HEK293T (cell line): ENCODE measurements at regions not wholly inside any gene's neighbourhood (a gene's known extent, or its start where the extent isn't known, plus 50 kb on each side); places are given as distances from the start of the nearest gene placed in this dataset.

Experiments used
- ARNT ChIP-seq: fragments of 450-650 bp; IDR thresholded peaks from 2 replicates; pipeline ENCODE4 v1.6.1; 2017; ENCODE audit warnings: mild to moderate bottlenecking
- BHLHE40 ChIP-seq: fragments of 450-650 bp; IDR thresholded peaks from 2 replicates; pipeline ENCODE4 v1.6.1; 2016; ENCODE audit warnings: mild to moderate bottlenecking, moderate library complexity, borderline replicate concordance
- ELF4 ChIP-seq: fragments of 450-650 bp; IDR thresholded peaks from 2 replicates; pipeline ENCODE4 v1.6.1; 2017; ENCODE audit warnings: antibody characterized with exemption
- FOXA1 ChIP-seq: fragments of 450-650 bp; IDR thresholded peaks from 2 replicates; pipeline ENCODE4 v1.6.1; 2016; ENCODE audit warnings: mild to moderate bottlenecking
- FOXM1 ChIP-seq: fragments of 450-650 bp; IDR thresholded peaks from 2 replicates; pipeline ENCODE4 v1.6.1; 2017; ENCODE audit warnings: mild to moderate bottlenecking, borderline replicate concordance
- HDGF ChIP-seq: fragments of 450-650 bp; IDR thresholded peaks from 2 replicates; pipeline ENCODE4 v1.6.1; 2017; ENCODE audit warnings: antibody characterized with exemption, borderline replicate concordance
- L3MBTL2 ChIP-seq: fragments of 450-650 bp; conservative IDR thresholded peaks from 2 replicates; pipeline ENCODE4 v1.6.1; 2016; ENCODE audit warnings: mild to moderate bottlenecking
- LEF1 ChIP-seq: fragments of 450-650 bp; IDR thresholded peaks from 2 replicates; pipeline ENCODE4 v1.6.1; 2017; ENCODE audit warnings: mild to moderate bottlenecking, borderline replicate concordance
- NFRKB ChIP-seq: fragments of 450-650 bp; IDR thresholded peaks from 2 replicates; pipeline ENCODE4 v1.6.1; 2016; ENCODE audit warnings: mild to moderate bottlenecking, moderate library complexity
- SP1 ChIP-seq: fragments of 450-650 bp; IDR thresholded peaks from 2 replicates; pipeline ENCODE4 v1.6.1; 2017
- SUZ12 ChIP-seq: fragments of 450-650 bp; IDR thresholded peaks from 2 replicates; pipeline ENCODE4 v1.6.1; 2016; ENCODE audit warnings: mild to moderate bottlenecking
- TARDBP ChIP-seq: fragments of 450-650 bp; IDR thresholded peaks from 2 replicates; pipeline ENCODE4 v1.6.1; 2016
- TF ChIP-seq, protein P1 (sequence below): fragments of 450-650 bp; IDR thresholded peaks from 2 replicates; pipeline ENCODE4 v1.6.1; 2016

DNA sequence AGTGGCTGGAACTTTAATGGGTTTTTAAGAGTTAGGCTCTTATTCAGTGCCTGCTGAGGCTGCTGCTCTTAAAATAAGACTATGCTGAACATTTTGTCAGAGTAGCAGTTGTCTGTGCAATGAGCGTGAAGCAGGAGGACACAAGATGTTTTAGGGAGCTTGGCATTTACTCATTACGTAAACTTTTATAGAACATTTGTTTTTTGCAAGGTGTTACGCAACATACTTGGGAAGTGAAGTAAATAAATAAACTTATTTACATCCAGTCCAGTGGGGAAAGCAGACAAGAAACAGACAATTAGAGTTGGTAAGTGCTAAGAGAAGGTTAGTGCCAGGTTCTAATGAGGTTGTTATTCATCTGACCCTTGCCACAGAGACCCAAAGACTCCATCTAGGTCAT, 226.0 kb downstream of the HINT1 start:
- TF ChIP-seq BHLHE40 = no peak
- TF ChIP-seq LEF1 = no peak
- no peak for TF ChIP-seq FOXA1
- no peak for TF ChIP-seq FOXM1
- no peak for TF ChIP-seq SP1
- TF ChIP-seq SUZ12 = no peak
- TF ChIP-seq TARDBP = no peak
- TF ChIP-seq HDGF = no peak
- TF ChIP-seq ELF4 = no peak
- TF ChIP-seq L3MBTL2 = no peak
- TF ChIP-seq, protein P1, sequence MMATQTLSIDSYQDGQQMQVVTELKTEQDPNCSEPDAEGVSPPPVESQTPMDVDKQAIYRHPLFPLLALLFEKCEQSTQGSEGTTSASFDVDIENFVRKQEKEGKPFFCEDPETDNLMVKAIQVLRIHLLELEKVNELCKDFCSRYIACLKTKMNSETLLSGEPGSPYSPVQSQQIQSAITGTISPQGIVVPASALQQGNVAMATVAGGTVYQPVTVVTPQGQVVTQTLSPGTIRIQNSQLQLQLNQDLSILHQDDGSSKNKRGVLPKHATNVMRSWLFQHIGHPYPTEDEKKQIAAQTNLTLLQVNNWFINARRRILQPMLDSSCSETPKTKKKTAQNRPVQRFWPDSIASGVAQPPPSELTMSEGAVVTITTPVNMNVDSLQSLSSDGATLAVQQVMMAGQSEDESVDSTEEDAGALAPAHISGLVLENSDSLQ = no peak
- no peak for TF ChIP-seq NFRKB
- TF ChIP-seq ARNT = no peak
